ENCODE measurements at regions not wholly inside any gene's neighbourhood (a gene's known extent, or its start where the extent isn't known, plus 50 kb on each side); places are given as distances from the start of the nearest gene placed in this dataset.

GRCh38 chr6:118761645-118762044 is 110.3 kb upstream of the CEP85L start:
- DNase-seq: no peak

- no peak for DNase-seq
Observed at GRCh38 chr6:118758946-118759345, 107.6 kb upstream of the CEP85L start.

DNA sequence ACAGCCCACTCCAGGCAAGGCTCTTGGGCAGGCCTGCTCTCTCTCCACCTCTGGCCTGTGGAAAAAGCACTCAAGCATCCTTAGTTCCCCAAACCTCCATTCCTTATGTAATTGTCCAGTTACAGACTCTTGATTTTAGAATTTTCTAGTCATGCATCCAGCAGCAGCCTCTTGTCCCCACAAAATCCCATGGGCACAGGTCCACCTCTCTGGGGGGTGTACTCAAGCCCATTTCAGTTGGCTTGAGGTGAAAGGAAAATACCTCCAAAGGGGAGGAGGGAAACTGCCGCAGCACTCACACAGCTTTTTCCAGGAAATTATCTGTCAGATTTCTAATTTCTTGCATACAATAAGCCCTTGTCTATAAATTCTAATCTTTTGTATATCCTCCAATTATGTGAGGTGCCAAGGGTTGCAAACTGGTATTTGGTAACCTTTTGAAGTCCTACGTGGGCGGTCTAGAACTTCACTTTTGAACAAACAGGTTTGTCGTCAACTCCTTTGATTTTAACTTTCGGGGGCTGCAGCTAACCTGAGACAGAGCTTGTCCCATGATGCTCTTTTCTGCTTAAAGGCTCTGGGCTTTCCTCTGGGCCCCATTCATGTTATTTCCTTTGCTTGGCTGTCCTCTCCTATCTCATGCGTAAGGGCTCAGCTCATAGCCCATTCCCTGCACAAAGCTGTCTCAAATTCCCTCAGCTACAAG is 104.7 kb upstream of the CEP85L start:
- no peak for DNase-seq

DNA sequence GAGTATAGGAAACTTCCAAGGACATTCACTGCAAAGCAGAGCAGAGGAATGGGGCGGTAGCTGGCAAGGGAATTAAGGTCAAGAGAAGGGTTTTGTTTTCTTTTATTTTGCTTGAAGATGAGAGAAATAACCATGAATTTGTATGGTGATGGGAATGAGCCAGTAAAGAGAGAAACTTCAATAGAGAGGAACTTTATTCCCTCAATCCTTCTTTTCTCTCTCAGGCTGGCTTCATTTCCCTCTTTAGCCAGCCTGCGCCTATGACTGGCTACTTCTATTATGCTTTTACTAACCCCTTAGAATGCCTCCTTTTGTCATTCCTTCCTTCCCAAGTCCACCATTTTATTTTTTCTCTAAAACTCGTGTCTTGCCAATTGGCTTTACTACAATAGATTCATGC is 101.4 kb upstream of the CEP85L start:
- DNase-seq: no peak

GRCh38 chr6:118751072-118751471 is 99.7 kb upstream of the CEP85L start:
- DNase-seq: no peak

DNA sequence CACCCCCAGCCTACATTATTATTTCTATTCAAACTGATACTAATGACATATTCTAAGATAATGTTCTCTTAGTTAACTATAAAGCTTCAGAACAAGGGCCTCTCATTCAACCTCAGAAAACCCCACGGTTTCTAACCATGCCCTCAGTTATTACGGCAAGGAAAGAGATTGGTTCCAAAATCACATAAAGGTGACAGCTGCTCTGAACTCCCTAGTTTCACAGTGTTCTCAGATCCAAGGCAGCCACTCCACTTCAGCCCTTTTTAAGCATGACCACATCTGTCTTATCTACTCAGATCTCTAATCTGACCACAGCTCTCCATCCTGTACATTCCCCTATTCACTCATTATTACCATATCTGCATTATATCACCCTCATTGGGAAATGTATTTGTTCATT is 98.8 kb upstream of the CEP85L start:
- no peak for DNase-seq

DNA sequence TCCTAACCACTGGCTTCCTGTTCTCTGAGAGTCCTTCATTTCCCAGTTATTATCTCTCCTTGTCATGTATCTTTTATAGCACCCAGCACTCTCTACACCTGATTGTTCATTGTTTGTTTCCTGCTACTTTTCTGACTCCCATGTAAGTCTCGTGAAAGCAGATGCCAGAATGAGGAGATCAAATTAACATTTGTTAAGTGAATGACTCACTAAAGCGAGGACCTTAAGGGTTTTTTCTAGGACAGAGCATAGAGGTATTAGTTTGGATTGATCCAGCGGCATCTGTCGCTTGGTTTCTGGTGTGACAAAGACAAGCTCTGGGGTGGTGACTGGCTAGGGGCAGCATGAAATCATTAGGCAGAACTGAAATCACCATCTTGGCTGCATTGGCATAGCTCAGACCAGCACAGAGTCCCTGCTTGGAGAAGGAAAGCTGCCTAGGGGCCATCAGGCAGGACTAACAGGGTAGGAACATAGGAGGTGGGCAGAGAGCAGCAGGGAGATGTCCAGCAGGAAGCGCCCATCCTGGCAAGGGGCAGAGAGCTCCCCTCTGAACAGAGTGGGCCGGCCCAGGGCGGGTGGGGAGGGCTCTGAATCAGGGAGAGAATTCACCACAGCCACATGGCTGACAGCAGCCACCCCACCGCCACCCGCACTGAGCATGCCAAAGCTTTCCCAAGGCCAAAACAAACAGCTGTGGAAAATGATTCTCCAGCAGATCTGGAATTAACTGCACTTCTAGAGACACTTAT is 97.1 kb upstream of the CEP85L start:
- DNase-seq: peak; percentile 35

DNA sequence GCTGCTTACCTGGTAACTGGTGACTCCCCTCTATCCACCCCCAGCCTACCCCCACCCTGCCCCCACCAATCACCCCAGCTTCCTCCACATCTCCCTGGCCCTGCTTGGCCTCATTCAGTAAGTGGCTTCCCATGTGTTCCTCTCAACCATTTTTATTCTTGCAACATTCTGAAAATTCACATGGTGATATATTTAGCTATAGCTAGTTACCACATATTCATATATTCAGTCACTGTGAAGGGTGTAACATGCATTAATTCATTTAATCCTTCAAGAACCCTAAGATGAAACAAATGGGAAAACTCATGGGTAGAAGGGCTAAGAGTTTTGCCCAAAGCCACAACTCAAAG is 95.4 kb upstream of the CEP85L start:
- no peak for DNase-seq

GRCh38 chr6:118746145-118746824 is 94.9 kb upstream of the CEP85L start:
- DNase-seq: no peak

DNA sequence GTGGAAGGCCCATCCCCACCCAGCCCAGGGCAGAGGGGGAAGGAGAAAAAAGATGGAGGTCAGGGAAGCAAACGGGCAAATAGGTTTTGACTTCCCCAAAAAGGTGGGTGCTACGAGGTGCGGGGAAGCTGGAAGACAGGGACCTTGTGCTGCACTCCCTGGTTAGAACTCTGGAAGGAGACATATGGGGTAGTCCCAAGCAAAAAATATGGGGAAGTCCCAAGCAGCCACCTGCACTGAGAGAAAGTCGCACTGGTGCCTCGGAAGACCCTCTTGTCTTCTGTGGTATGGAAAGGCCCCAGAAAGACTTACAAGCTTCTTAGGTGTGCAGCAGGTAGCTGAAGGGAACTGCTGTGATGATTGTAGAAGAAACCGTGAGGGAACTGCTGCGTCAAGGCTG is 93.8 kb upstream of the CEP85L start:
- DNase-seq: no peak

DNA sequence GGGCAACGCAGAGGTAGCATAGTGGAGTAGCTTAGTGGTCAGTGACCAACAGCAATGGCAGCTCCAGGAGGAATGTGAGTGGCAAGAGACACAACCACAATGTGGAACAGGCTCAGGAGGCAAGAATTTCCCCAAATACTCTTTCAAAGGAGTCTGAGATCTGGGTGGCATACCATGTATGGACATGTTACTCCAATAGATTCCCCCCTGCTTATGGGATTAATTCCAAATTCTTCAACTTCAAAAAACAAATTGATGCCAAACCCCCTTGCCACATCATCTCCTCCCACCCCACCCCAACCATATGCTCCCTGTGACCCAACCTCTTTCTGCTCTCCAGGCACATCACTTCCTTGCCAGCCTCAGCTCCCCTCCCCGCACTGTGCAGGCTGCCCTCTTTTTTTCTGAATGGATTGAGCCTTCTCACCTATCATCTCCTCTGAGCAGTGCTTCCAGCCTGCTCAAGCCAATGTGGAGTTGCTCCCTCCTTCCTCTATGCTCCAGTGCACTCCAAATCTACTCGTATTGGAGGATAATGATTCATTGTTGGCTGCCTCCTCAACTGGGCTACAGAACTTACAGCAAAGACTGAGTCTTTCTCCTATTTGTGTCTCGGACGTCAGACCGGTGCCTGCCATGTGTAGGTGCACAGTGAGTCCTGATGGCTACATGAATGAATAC is 93.0 kb upstream of the CEP85L start:
- DNase-seq: peak; percentile 61

GRCh38 chr6:118743746-118744145 is 92.4 kb upstream of the CEP85L start:
- no peak for DNase-seq

- DNase-seq: no peak
Observed at GRCh38 chr6:118740372-118740771, 89.0 kb upstream of the CEP85L start.

GRCh38 chr6:118739696-118740353 is 88.4 kb upstream of the CEP85L start:
- DNase-seq: no peak

- no peak for DNase-seq
Observed at GRCh38 chr6:118736440-118736839, 85.0 kb upstream of the CEP85L start.

GRCh38 chr6:118735320-118735719 is 83.9 kb upstream of the CEP85L start:
- DNase-seq: peak; percentile 14

DNA sequence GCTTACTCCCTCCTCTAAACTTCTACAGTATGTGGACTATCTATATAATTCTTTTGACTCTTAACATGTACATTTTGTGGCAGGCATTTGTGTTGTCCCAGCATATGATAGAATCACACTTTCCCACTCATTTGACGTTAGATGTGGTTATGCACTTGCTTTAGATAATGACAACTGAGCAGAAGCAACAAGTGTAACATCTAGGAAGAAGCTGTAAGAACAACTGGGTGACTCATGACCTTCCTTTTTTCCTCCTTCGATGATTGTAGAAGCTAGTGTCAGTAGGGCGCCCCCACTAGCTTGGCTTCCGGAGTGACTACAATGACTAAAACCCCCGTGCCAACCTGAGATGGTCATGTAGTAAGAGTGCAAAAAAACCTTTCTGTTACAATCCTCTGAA is 74.6 kb upstream of the CEP85L start:
- DNase-seq: no peak

- no peak for DNase-seq
Observed at GRCh38 chr6:118724211-118724610, 72.8 kb upstream of the CEP85L start.

- no peak for DNase-seq
Observed at GRCh38 chr6:118722829-118723813, 71.7 kb upstream of the CEP85L start.

DNA sequence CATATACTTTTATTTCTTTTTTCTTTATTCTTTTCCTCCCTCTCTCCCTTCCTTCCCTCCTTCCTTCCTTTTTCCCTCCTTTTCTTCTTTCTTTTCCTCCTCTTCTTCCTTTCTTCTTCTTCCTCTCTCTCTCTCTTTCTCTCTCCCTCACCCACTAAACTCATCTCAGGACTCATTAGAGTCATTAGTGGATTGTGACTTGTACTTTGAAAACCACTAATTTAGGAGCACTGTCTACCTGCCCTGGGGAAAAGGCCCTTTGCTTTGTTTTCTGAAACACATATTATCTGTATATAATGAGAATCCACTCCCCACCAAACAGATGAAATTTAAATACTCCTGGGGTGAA is 68.7 kb upstream of the CEP85L start:
- no peak for DNase-seq

DNA sequence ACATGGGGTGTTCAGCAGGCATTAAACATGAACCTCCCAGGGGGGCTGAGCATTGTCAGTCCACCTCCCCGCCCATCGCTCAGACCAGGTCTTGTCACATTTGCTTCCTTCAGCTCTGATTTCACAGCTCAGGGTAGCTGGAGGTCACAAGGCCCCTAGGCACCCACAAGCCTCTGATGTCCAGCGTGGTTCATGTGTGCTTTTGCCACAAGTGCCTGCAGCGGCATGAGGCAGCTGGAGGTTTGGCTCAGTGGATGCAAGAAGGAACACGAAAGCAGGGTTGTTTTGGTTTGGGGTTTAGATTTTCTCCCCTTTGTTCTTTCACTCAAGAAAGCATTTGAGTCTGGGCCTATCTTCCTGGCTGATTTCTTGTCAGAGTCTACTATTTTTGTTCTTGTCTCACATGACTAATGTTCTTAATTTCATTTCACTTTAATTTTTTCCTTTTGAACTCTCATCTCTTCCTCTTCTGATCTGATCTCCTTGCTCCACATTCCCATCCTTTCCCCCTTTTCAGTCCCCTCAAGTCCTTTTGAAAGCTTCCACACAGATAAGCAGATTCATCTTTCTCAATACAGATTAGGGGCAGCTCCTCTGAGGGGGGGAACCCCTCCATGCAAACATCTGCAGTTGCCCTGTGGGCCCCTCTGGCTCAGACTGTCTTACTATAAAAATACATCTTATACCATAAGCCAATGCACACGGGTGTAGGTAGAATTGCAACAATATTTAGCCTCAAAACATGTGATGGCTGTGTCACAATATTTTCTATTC is 68.1 kb upstream of the CEP85L start:
- no peak for DNase-seq

Data from kidney glomerular epithelial cell (primary cell).